ENCODE measurements at regions not wholly inside any gene's neighbourhood (a gene's known extent, or its start where the extent isn't known, plus 50 kb on each side); places are given as distances from the start of the nearest gene placed in this dataset.

GRCh38 chr17:69637446-69638156 lies 223.1 kb downstream of the MAP2K6 start:
- Histone ChIP-seq H3K4me1 (ENCODE audit: control insufficient read depth, insufficient read depth, low read length) (no peaks in the 10 kb centered on the region), H3K9me3 (ENCODE audit: control insufficient read depth, low read length) (no peaks in the 10 kb centered on the region), H3K4me3 (ENCODE audit: low read length) (no peak overlapping the region), H3K27ac (ENCODE audit: low read length) (no peak overlapping the region), H3K27me3 (ENCODE audit: control insufficient read depth, insufficient read depth) (no peaks in the 10 kb centered on the region)
- DNase-seq: no peak
- intact Hi-C loops (cut with DNase I): no loop called here
- WGBS: 66% methylated on average over 4 of the region's 4 CpGs
- no peak for ATAC-seq

- no peaks in the 10 kb centered on the region for H3K9me3 ChIP-seq (ENCODE audit: control insufficient read depth, low read length)
- intact Hi-C loops (cut with DNase I): no loop called here
- 89% methylated on average over 1 of the region's 1 CpG for WGBS
- no peaks in the 10 kb centered on the region for H3K4me1 ChIP-seq (ENCODE audit: control insufficient read depth, insufficient read depth, low read length)
- H3K27me3 ChIP-seq (ENCODE audit: control insufficient read depth, insufficient read depth): no peaks in the 10 kb centered on the region
- no peak overlapping the region for H3K4me3 ChIP-seq (ENCODE audit: low read length)
- H3K27ac ChIP-seq (ENCODE audit: low read length): no peak overlapping the region
- DNase-seq: no peak
- ATAC-seq: no peak
Measured at GRCh38 chr17:69639096-69639495, 224.6 kb downstream of the MAP2K6 start.

GRCh38 chr17:69640073-69640472 lies 225.6 kb downstream of the MAP2K6 start:
- DNase-seq: no peak
- ATAC-seq: no peak
- intact Hi-C loops (cut with DNase I): no loop called here
- Histone ChIP-seq H3K4me3 (ENCODE audit: low read length) (no peak overlapping the region), H3K4me1 (ENCODE audit: control insufficient read depth, insufficient read depth, low read length) (no peaks in the 10 kb centered on the region), H3K27ac (ENCODE audit: low read length) (no peak overlapping the region), H3K9me3 (ENCODE audit: control insufficient read depth, low read length) (no peaks in the 10 kb centered on the region), H3K27me3 (ENCODE audit: control insufficient read depth, insufficient read depth) (no peaks in the 10 kb centered on the region)
- WGBS: 87% methylated on average over 3 of the region's 3 CpGs

- no peaks in the 10 kb centered on the region for H3K4me1 ChIP-seq (ENCODE audit: control insufficient read depth, insufficient read depth, low read length)
- intact Hi-C loops (cut with DNase I): no loop called here
- no peaks in the 10 kb centered on the region for H3K27me3 ChIP-seq (ENCODE audit: control insufficient read depth, insufficient read depth)
- WGBS: 34% methylated on average over 2 of the region's 2 CpGs
- no peak overlapping the region for H3K27ac ChIP-seq (ENCODE audit: low read length)
- H3K9me3 ChIP-seq (ENCODE audit: control insufficient read depth, low read length): no peaks in the 10 kb centered on the region
- no peak for DNase-seq
- H3K4me3 ChIP-seq (ENCODE audit: low read length): no peak overlapping the region
- ATAC-seq: no peak
Measured at GRCh38 chr17:69643686-69644085, 229.2 kb downstream of the MAP2K6 start.

- Histone ChIP-seq H3K9me3 (ENCODE audit: control insufficient read depth, low read length) (no peaks in the 10 kb centered on the region), H3K27ac (ENCODE audit: low read length) (no peak overlapping the region), H3K4me3 (ENCODE audit: low read length) (no peak overlapping the region), H3K27me3 (ENCODE audit: control insufficient read depth, insufficient read depth) (no peaks in the 10 kb centered on the region), H3K4me1 (ENCODE audit: control insufficient read depth, insufficient read depth, low read length) (no peaks in the 10 kb centered on the region)
- ATAC-seq: no peak
- DNase-seq: no peak
- 94% methylated on average over 3 of the region's 3 CpGs for WGBS
- intact Hi-C loops (cut with DNase I): no loop called here
Measured at GRCh38 chr17:69646729-69647128, 232.2 kb downstream of the MAP2K6 start.

- intact Hi-C loops (cut with DNase I): no loop called here
- 91% methylated on average over 5 of the region's 5 CpGs for WGBS
- Histone ChIP-seq H3K27me3 (ENCODE audit: control insufficient read depth, insufficient read depth) (no peaks in the 10 kb centered on the region), H3K27ac (ENCODE audit: low read length) (no peak overlapping the region), H3K9me3 (ENCODE audit: control insufficient read depth, low read length) (no peaks in the 10 kb centered on the region), H3K4me3 (ENCODE audit: low read length) (no peak overlapping the region), H3K4me1 (ENCODE audit: control insufficient read depth, insufficient read depth, low read length) (no peaks in the 10 kb centered on the region)
- ATAC-seq: no peak
- no peak for DNase-seq
Measured at GRCh38 chr17:69650881-69651280, 236.4 kb downstream of the MAP2K6 start.

GRCh38 chr17:69651921-69652320 lies 237.4 kb downstream of the MAP2K6 start:
- H3K9me3 ChIP-seq (ENCODE audit: control insufficient read depth, low read length): no peaks in the 10 kb centered on the region
- no peak overlapping the region for H3K27ac ChIP-seq (ENCODE audit: low read length)
- WGBS: 81% methylated on average over 2 of the region's 2 CpGs
- no peak for ATAC-seq
- intact Hi-C loops (cut with DNase I): no loop called here
- no peak overlapping the region for H3K4me3 ChIP-seq (ENCODE audit: low read length)
- H3K27me3 ChIP-seq (ENCODE audit: control insufficient read depth, insufficient read depth): no peaks in the 10 kb centered on the region
- no peaks in the 10 kb centered on the region for H3K4me1 ChIP-seq (ENCODE audit: control insufficient read depth, insufficient read depth, low read length)
- DNase-seq: no peak

GRCh38 chr17:69654981-69655855 lies 240.7 kb downstream of the MAP2K6 start:
- H3K4me1 ChIP-seq (ENCODE audit: control insufficient read depth, insufficient read depth, low read length): no peaks in the 10 kb centered on the region
- ATAC-seq: peak in 1 of 2 donors; percentile 48

GRCh38 chr17:69655902-69656301 lies 241.4 kb downstream of the MAP2K6 start:
- ATAC-seq (no peak), DNase-seq (no peak)
- H3K4me3 ChIP-seq (ENCODE audit: low read length): no peak overlapping the region
- no peaks in the 10 kb centered on the region for H3K4me1 ChIP-seq (ENCODE audit: control insufficient read depth, insufficient read depth, low read length)
- 69% methylated on average over 5 of the region's 5 CpGs for WGBS
- intact Hi-C loops (cut with DNase I): no loop called here
- no peak overlapping the region for H3K27ac ChIP-seq (ENCODE audit: low read length)
- no peaks in the 10 kb centered on the region for H3K27me3 ChIP-seq (ENCODE audit: control insufficient read depth, insufficient read depth)
- H3K9me3 ChIP-seq (ENCODE audit: control insufficient read depth, low read length): no peaks in the 10 kb centered on the region

More at GRCh38 chr17:69654981-69655855, 240.7 kb downstream of the MAP2K6 start:
- Histone ChIP-seq H3K9me3 (ENCODE audit: control insufficient read depth, low read length) (no peaks in the 10 kb centered on the region), H3K4me3 (ENCODE audit: low read length) (no peak overlapping the region), H3K27ac (ENCODE audit: low read length) (no peak overlapping the region), H3K27me3 (ENCODE audit: control insufficient read depth, insufficient read depth) (no peaks in the 10 kb centered on the region)
- 60% methylated on average over 8 of the region's 8 CpGs for WGBS
- intact Hi-C loops (cut with DNase I): no loop called here
- no peak for DNase-seq

- no peak for DNase-seq
- H3K4me1 ChIP-seq (ENCODE audit: control insufficient read depth, insufficient read depth, low read length): no peaks in the 10 kb centered on the region
- no peak overlapping the region for H3K4me3 ChIP-seq (ENCODE audit: low read length)
- H3K27ac ChIP-seq (ENCODE audit: low read length): no peak overlapping the region
- no peak for ATAC-seq
- intact Hi-C loops (cut with DNase I): no loop called here
- WGBS: 70% methylated on average over 8 of the region's 8 CpGs
- no peaks in the 10 kb centered on the region for H3K27me3 ChIP-seq (ENCODE audit: control insufficient read depth, insufficient read depth)
- no peaks in the 10 kb centered on the region for H3K9me3 ChIP-seq (ENCODE audit: control insufficient read depth, low read length)
Measured at GRCh38 chr17:69669441-69670178, 255.1 kb downstream of the MAP2K6 start.

GRCh38 chr17:69672924-69673323 lies 258.4 kb downstream of the MAP2K6 start:
- intact Hi-C loops (cut with DNase I): no loop called here
- 37% methylated on average over 1 of the region's 1 CpG for WGBS
- Histone ChIP-seq H3K27me3 (ENCODE audit: control insufficient read depth, insufficient read depth) (no peaks in the 10 kb centered on the region), H3K9me3 (ENCODE audit: control insufficient read depth, low read length) (no peaks in the 10 kb centered on the region), H3K4me3 (ENCODE audit: low read length) (no peak overlapping the region), H3K27ac (ENCODE audit: low read length) (no peak overlapping the region), H3K4me1 (ENCODE audit: control insufficient read depth, insufficient read depth, low read length) (no peaks in the 10 kb centered on the region)
- DNase-seq (no peak), ATAC-seq (no peak)
